T-helper 2 cell treated with Interferon-gamma antibody and Interleukin-4, amounts not matched to agents 100 ng/mL and 5 ng/mL, for 36 hours (primary cell): ENCODE measurements at regions not wholly inside any gene's neighbourhood (a gene's known extent, or its start where the extent isn't known, plus 50 kb on each side); places are given as distances from the start of the nearest gene placed in this dataset.
"Not testable (repeated sequence)": the region's sequence is repeated elsewhere in the genome, so short reads cannot be mapped to it uniquely, and the experiment has no call there.

ENCODE experiments used
- intact Hi-C: fragments of 100-400 bp; cut with micrococcal nuclease; formaldehyde crosslinking; loops from one replicate; pipeline ENCODE4 v1.15.1; 2023

- intact Hi-C loops: no loop called here
Observed at GRCh38 chr7:79965946-79966345, 168.7 kb upstream of the GNAI1 start.

GRCh38 chr7:79964463-79964862 is 170.2 kb upstream of the GNAI1 start:
- intact Hi-C loops: no loop called here

- intact Hi-C loops: no loop called here
Observed at GRCh38 chr7:79953130-79953529, 181.5 kb upstream of the GNAI1 start.

GRCh38 chr7:79952399-79952798 is 182.2 kb upstream of the GNAI1 start:
- intact Hi-C loops: no loop called here

- intact Hi-C loops: no loop called here
Observed at GRCh38 chr7:79951415-79951814, 183.2 kb upstream of the GNAI1 start.

- intact Hi-C loops: no loop called here
Observed at GRCh38 chr7:79949778-79950177, 184.9 kb upstream of the GNAI1 start.

- intact Hi-C loops: no loop called here
Observed at GRCh38 chr7:79936281-79936983, 198.2 kb upstream of the GNAI1 start.

- intact Hi-C loops: no loop called here
Observed at GRCh38 chr7:79934727-79935126, 199.9 kb upstream of the GNAI1 start.

- intact Hi-C loops: no loop called here
Observed at GRCh38 chr7:79933144-79933543, 201.5 kb upstream of the GNAI1 start.

- intact Hi-C loops: no loop called here
Observed at GRCh38 chr7:79930604-79931003, 204.0 kb upstream of the GNAI1 start.

- intact Hi-C loops: no loop called here
Observed at GRCh38 chr7:79927116-79927515, 207.5 kb upstream of the GNAI1 start.

GRCh38 chr7:79923953-79924352 is 210.7 kb upstream of the GNAI1 start:
- intact Hi-C loops: no loop called here

GRCh38 chr7:79922894-79923293 is 211.7 kb upstream of the GNAI1 start:
- intact Hi-C loops: no loop called here

GRCh38 chr7:79921976-79922375 is 212.7 kb upstream of the GNAI1 start:
- intact Hi-C loops: no loop called here

GRCh38 chr7:79918632-79919031 is 216.0 kb upstream of the GNAI1 start:
- intact Hi-C loops: not testable (repeated sequence)

- intact Hi-C loops: not testable (repeated sequence)
Observed at GRCh38 chr7:79915346-79915745, 219.3 kb upstream of the GNAI1 start.

GRCh38 chr7:79912213-79912633 is 222.4 kb upstream of the GNAI1 start:
- intact Hi-C loops: no loop called here

GRCh38 chr7:79911420-79911819 is 223.2 kb upstream of the GNAI1 start:
- intact Hi-C loops: no loop called here

GRCh38 chr7:79909176-79909575 is 225.5 kb upstream of the GNAI1 start:
- intact Hi-C loops: no loop called here

- intact Hi-C loops: no loop called here
Observed at GRCh38 chr7:79897166-79897565, 237.5 kb upstream of the GNAI1 start.

GRCh38 chr7:79893991-79894390 is 240.6 kb upstream of the GNAI1 start:
- intact Hi-C loops: no loop called here

- intact Hi-C loops: no loop called here
Observed at GRCh38 chr7:79882922-79883321, 251.7 kb upstream of the GNAI1 start.

- intact Hi-C loops: no loop called here
Observed at GRCh38 chr7:79880312-79880711, 254.3 kb upstream of the GNAI1 start.
